ENCODE measurements at regions not wholly inside any gene's neighbourhood (a gene's known extent, or its start where the extent isn't known, plus 50 kb on each side); places are given as distances from the start of the nearest gene placed in this dataset.

GRCh38 chr6:113595911-113596376, 261.2 kb upstream of the MARCKS start:
- DNase-seq, result no peak

- DNase-seq, result no peak
Observed at GRCh38 chr6:113596387-113597230, 260.5 kb upstream of the MARCKS start.

- no peak for DNase-seq
Observed at GRCh38 chr6:113597231-113597583, 259.9 kb upstream of the MARCKS start.

- no peak for DNase-seq
Observed at GRCh38 chr6:113598786-113599185, 258.4 kb upstream of the MARCKS start.

- no peak for DNase-seq
Observed at GRCh38 chr6:113599444-113599843, 257.7 kb upstream of the MARCKS start.

- DNase-seq, result no peak
Observed at GRCh38 chr6:113600551-113601339, 256.4 kb upstream of the MARCKS start.

GRCh38 chr6:113607821-113608545, 249.2 kb upstream of the MARCKS start:
- no peak for DNase-seq

- no peak for DNase-seq
Observed at GRCh38 chr6:113610377-113610988, 246.7 kb upstream of the MARCKS start.

- DNase-seq, result no peak
Observed at GRCh38 chr6:113616701-113617274, 240.4 kb upstream of the MARCKS start.

GRCh38 chr6:113619077-113619476, 238.1 kb upstream of the MARCKS start:
- no peak for DNase-seq

GRCh38 chr6:113620386-113620785, 236.8 kb upstream of the MARCKS start:
- DNase-seq, result no peak

- no peak for DNase-seq
Observed at GRCh38 chr6:113622254-113622653, 234.9 kb upstream of the MARCKS start.

- DNase-seq, result no peak
Observed at GRCh38 chr6:113623129-113623528, 234.0 kb upstream of the MARCKS start.

GRCh38 chr6:113625850-113626249, 231.3 kb upstream of the MARCKS start:
- DNase-seq, result no peak

GRCh38 chr6:113626475-113626874, 230.7 kb upstream of the MARCKS start:
- DNase-seq, result no peak

GRCh38 chr6:113627480-113627879, 229.7 kb upstream of the MARCKS start:
- DNase-seq, result no peak

- no peak for DNase-seq
Observed at GRCh38 chr6:113629256-113629655, 227.9 kb upstream of the MARCKS start.

- DNase-seq, result no peak
Observed at GRCh38 chr6:113629975-113630737, 227.0 kb upstream of the MARCKS start.

- no peak for DNase-seq
Observed at GRCh38 chr6:113630738-113631535, 226.2 kb upstream of the MARCKS start.

GRCh38 chr6:113631666-113632065, 225.5 kb upstream of the MARCKS start:
- DNase-seq, result no peak
